Keratinocyte (primary cell): ENCODE measurements at regions not wholly inside any gene's neighbourhood (a gene's known extent, or its start where the extent isn't known, plus 50 kb on each side); places are given as distances from the start of the nearest gene placed in this dataset.

Source experiments
- DNase-seq: peaks from one replicate; pipeline ENCODE4 v3.0.0-alpha.2; 2011; ENCODE audit warnings: low read depth, missing footprints, low spot score
- FAIRE-seq: peaks from 2 replicates; lab custom pipeline; 2011; peaks lifted over from hg19 to GRCh38; lab: Jason Lieb, UNC
- H2AFZ ChIP-seq: 2 replicates; pipeline ENCODE4 v1.6.0; 2012; ENCODE audit warnings: low read length, control low read depth, inconsistent platforms; ENCODE audit not compliant: control insufficient read depth
- H3K27ac ChIP-seq: 2 replicates; pipeline ENCODE4 v1.5.1; 2011; ENCODE audit warnings: low read length; ENCODE audit not compliant: control insufficient read depth, insufficient read depth
- H3K27me3 ChIP-seq: 3 replicates; pipeline ENCODE4 v1.6.0; 2011; ENCODE audit warnings: low read length; ENCODE audit not compliant: control insufficient read depth, insufficient read depth; ENCODE audit errors: extremely low read depth
- H3K36me3 ChIP-seq, 2 experiments: 2 replicates in 1 of 2; 3 replicates in 1 of 2; pipeline ENCODE4 v1.5.1; 2011; ENCODE audit warnings: low read length in 2 of 2, mild to moderate bottlenecking in 1 of 2; ENCODE audit not compliant: control insufficient read depth in 2 of 2, insufficient read depth in 2 of 2; ENCODE audit errors: extremely low read depth in 1 of 2
- H3K4me1 ChIP-seq: 3 replicates; pipeline ENCODE4 v1.5.1; 2011; ENCODE audit warnings: low read length; ENCODE audit not compliant: control insufficient read depth, insufficient read depth; ENCODE audit errors: extremely low read depth
- H3K4me2 ChIP-seq: 3 replicates; pipeline ENCODE4 v1.6.0; 2011; ENCODE audit warnings: low read depth, low read length; ENCODE audit not compliant: control insufficient read depth, insufficient read depth; ENCODE audit errors: extremely low read depth
- H3K4me3 ChIP-seq, 3 experiments: fragments of 200-600 bp in 1 of 3; sonication (generic) in 1 of 3; 2 replicates in 2 of 3; 3 replicates in 1 of 3; pipeline ENCODE4 v1.5.1; 2011 to 2016; ENCODE audit warnings: low read length in 3 of 3, mild to moderate bottlenecking in 3 of 3, control low read depth in 2 of 3, inconsistent platforms in 1 of 3, low read depth in 1 of 3, mixed read lengths in 1 of 3, mixed run types in 1 of 3, moderate library complexity in 1 of 3; ENCODE audit not compliant: control insufficient read depth in 2 of 3, insufficient read depth in 2 of 3; ENCODE audit errors: extremely low read depth in 1 of 3
- H3K79me2 ChIP-seq: 2 replicates; pipeline ENCODE4 v1.6.0; 2012; ENCODE audit warnings: low read length; ENCODE audit not compliant: control insufficient read depth, insufficient read depth
- H3K9ac ChIP-seq: 3 replicates; pipeline ENCODE4 v1.6.0; 2011; ENCODE audit warnings: low read length; ENCODE audit not compliant: control insufficient read depth, insufficient read depth; ENCODE audit errors: extremely low read depth
- H3K9me1 ChIP-seq: 3 replicates; pipeline ENCODE4 v1.6.0; 2011; ENCODE audit warnings: low read length; ENCODE audit not compliant: control insufficient read depth, insufficient read depth; ENCODE audit errors: extremely low read depth
- H3K9me3 ChIP-seq: 2 replicates; pipeline ENCODE4 v1.5.1; 2012; ENCODE audit warnings: low read depth, low read length; ENCODE audit not compliant: control insufficient read depth
- H4K20me1 ChIP-seq: 3 replicates; pipeline ENCODE4 v1.6.0; 2011; ENCODE audit warnings: low read length; ENCODE audit not compliant: control insufficient read depth, insufficient read depth; ENCODE audit errors: extremely low read depth
- CTCF ChIP-seq, 3 experiments: IDR thresholded peaks in 1 of 3; conservative IDR thresholded peaks in 1 of 3; optimal IDR thresholded peaks in 1 of 3; 2 replicates in 2 of 3; 3 replicates in 1 of 3; pipeline versions ENCODE3 to v1.5.1; 2011; ENCODE audit warnings: low read length in 3 of 3, mild to moderate bottlenecking in 3 of 3, moderate library complexity in 2 of 3, control low read depth in 1 of 3, inconsistent platforms in 1 of 3; ENCODE audit not compliant: insufficient read depth in 2 of 3; ENCODE audit errors: extremely low read depth in 1 of 3
- EZH2 ChIP-seq: IDR thresholded peaks from one replicate; pipeline ENCODE4 v1.6.1; 2012; ENCODE audit warnings: inconsistent platforms, mild to moderate bottlenecking, low read length, moderate library complexity
- dilution Hi-C: fragments of 300-500 bp; cut with MboI; formaldehyde crosslinking; loops from one replicate; pipeline ENCODE4 v1.7.0; 2020; ENCODE audit warnings: low sequenced_read_pairs; ENCODE audit not compliant: extremely low pct_ligation_motif_present

GRCh38 chr3:101964861-101965260, 115.5 kb downstream of the NFKBIZ start:
- Histone ChIP-seq H3K79me2 (no peaks in the 10 kb centered on the region), H3K36me3 (no peaks in the 10 kb centered on the region), H3K9me3 (no peaks in the 10 kb centered on the region), H3K4me3 (no peak overlapping the region), H2AFZ (no peak overlapping the region), H4K20me1 (no peaks in the 10 kb centered on the region), H3K9me1 (no peaks in the 10 kb centered on the region), H3K9ac (no peak overlapping the region), H3K27ac (no peak overlapping the region), H3K4me2 (no peak overlapping the region), H3K27me3 (no peaks in the 10 kb centered on the region), H3K4me1 (peaks cover 16% of the 10 kb centered on the region)
- no peak for TF ChIP-seq EZH2
- no peak for TF ChIP-seq CTCF (optimal IDR thresholded peaks at IDR 0.05 in 1 of 3, IDR thresholded peaks at IDR 0.05 in 1 of 3, conservative IDR thresholded peaks at IDR 0.05 in 1 of 3; ENCODE audit: extremely low read depth in 1 of 3, insufficient read depth in 2 of 3, low read length in 3 of 3)
- DNase-seq, result no peak
- no peak for FAIRE-seq
- dilution Hi-C loops, result no loop called here

- H3K27me3 ChIP-seq, result no peaks in the 10 kb centered on the region
- no peaks in the 10 kb centered on the region for H4K20me1 ChIP-seq
- no peak overlapping the region for H3K4me3 ChIP-seq
- H3K36me3 ChIP-seq, result no peaks in the 10 kb centered on the region
- no peaks in the 10 kb centered on the region for H3K9me3 ChIP-seq
- H3K9ac ChIP-seq, result no peak overlapping the region
- dilution Hi-C loops, result no loop called here
- no peaks in the 10 kb centered on the region for H3K79me2 ChIP-seq
- H3K27ac ChIP-seq, result no peak overlapping the region
- H3K4me1 ChIP-seq, result peaks cover 16% of the 10 kb centered on the region
- H3K9me1 ChIP-seq, result no peaks in the 10 kb centered on the region
- FAIRE-seq, result no peak
- TF ChIP-seq EZH2, result no peak
- TF ChIP-seq CTCF (optimal IDR thresholded peaks at IDR 0.05 in 1 of 3, IDR thresholded peaks at IDR 0.05 in 1 of 3, conservative IDR thresholded peaks at IDR 0.05 in 1 of 3; ENCODE audit: extremely low read depth in 1 of 3, insufficient read depth in 2 of 3, low read length in 3 of 3), result no peak
- H2AFZ ChIP-seq, result no peak overlapping the region
- no peak for DNase-seq
- H3K4me2 ChIP-seq, result no peak overlapping the region
These were observed 116.9 kb downstream of the NFKBIZ start for GRCh38 chr3:101966226-101966625.
